Dermis microvascular lymphatic vessel endothelial cell (primary cell): ENCODE measurements at regions not wholly inside any gene's neighbourhood (a gene's known extent, or its start where the extent isn't known, plus 50 kb on each side); places are given as distances from the start of the nearest gene placed in this dataset.
A peak's percentile ranks its signal among the peaks of the same experiment; 100 is the strongest.
"Not testable (repeated sequence)": the region's sequence is repeated elsewhere in the genome, so short reads cannot be mapped to it uniquely, and the experiment has no call there.

Experiments
- DNase-seq, 2 donors: peaks; one replicate each; pipeline versions ENCODE4 v3.0.0 to v3.0.0-alpha.2; 2010; ENCODE audit warnings: low read depth in 2 of 2

GRCh38 chr1:120550335-120550734 is 135.5 kb downstream of the NBPF8 start:
- DNase-seq, result not testable (repeated sequence)

- not testable (repeated sequence) for DNase-seq
Observed at GRCh38 chr1:120552190-120552589, 137.4 kb downstream of the NBPF8 start.

DNA sequence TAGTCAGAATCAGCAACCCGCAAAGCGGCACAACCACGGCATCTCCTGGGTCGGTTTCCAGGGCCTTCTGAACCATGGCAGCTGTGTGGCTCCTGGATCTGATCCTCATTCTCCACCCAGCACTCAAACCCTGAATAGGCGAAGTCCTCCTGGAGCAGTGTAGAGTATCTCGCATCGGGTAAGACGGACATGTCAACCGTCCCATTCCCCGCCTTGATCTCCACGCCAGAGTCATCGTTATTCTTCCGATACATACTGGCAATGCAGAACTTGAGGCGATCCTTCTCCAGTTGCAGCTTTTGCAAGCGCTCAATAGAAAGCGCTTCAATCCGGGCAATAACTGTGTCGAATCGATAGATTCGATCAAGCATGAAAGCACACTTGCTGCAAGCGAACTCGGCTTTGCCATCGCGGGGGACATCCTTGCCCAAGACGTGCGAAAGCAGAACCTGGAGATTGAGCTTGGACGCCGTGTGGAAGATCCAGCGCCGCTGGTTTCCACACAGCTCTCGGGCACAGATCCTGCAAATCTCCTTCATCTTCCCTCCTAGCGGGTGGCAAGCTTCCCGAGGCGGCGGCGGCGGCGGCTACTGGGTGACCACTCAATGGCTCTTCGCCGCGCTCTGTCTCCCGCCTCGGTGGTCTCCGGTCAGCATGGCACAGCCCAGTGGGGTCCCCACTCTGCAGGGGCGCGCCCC is 142.9 kb downstream of the NBPF8 start:
- peak in 1 of 2 donors; percentile 4 for DNase-seq

DNA sequence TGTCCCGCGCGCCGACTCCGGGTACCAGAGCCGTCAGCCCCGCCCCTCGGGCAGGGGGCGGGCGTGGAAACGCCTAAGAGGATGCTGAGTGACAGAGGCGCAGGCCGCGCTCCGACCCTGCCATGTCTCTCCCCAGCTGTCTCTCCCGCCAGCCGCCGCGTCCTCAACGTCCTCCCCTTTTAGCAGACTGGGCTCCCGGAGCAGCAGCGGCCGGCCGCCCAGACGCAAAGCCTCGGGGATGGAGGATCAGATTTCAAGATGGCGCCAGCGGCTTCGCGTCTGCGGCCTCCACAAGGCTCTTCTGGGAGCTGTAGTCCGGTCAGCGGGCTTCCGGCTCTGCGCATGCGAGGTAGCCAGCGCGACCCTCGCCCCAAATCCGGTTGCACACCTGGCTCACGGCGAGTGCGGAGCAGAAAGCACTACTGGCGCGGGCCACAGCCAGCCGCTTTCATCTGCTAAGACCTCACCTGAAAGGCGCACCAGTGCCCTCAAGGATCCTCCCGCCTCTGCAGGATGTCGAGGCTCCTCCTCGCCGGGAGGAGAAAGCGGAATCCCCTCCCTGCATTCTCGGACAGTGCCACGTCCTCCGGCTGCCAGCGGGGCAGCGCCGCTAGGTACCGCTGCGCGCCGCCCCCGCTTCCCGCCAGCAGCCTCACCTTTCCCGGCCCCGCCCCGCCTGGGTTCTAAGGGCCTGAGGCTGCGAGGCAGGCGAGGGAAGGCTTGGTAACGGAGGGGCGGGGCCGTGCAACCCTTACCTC is 143.6 kb downstream of the NBPF8 start:
- DNase-seq, result peak; percentile 14 to 61

DNA sequence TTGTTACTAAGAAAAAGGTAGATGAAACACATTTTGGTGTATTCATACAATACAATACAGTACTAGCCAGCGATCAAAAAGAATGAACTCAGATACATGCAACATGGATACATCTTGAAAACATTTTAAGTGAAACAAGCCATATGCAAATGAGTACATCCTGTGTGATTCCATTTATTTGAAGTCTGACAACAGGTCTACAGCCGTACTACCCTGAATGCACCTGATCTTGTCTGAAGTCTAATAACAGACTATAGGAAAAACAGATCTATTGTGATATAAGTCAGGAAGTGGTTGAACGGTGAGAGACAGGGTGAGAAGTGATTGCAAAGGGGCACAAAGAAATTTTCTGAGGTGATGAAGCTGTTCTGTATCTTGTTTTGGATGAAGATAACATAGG is 146.9 kb downstream of the NBPF8 start:
- DNase-seq, result not testable (repeated sequence)

DNA sequence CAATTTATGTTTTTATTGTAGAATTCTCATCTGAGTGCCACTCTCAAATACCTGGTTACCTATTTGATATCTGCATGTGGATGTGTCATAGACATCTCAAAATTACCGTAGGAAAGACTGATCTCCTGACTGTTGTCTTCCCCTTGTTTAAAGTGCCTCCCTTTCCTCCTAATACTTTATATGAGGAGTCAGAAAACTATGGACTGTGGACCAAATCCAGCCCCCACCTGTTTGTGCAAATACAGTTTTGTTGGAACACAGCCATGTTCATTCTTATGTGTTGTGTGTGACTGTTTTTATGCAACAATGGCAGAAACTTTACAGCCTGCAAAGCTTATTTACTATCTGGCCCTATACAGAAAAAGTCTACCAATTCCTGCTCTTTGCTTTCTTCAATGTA is 150.6 kb downstream of the NBPF8 start:
- DNase-seq, result not testable (repeated sequence)

DNA sequence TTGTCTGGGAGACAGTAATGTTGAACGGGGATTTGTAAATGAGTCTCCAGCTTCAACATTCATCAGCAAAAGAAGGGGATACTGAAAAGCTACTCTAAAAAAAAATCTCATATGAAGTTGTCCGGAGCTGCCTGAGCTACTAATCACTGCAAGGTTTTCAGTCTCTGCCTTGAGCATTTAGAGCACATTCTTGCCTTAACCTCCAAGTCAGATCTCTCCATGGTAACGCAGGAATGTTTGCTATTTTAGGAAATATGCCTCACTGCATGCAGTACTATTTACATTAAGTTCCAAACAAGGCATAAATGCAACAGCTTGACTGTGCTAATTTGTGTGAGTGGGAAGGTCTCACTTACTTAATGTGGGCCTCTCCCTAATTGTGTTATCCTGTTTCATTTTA is 152.8 kb downstream of the NBPF8 start:
- not testable (repeated sequence) for DNase-seq

DNA sequence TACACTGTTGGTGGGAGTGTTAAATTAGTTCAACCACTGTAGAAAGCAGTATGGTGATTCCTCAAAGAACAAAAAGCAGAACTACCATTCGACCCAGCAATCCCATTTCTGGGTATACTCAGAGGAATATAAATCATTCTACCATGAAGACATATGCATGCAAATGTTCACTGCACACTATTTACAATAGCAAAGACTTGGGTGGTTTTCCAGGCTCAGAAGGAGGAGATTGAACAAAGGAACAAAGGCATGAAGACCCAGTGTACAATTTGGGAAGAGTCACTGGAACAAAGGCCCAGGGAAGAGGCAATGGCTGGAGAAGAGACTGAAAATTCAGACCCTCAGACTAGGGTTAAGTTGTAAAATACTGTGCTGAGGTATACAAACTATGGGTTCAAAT is 148.5 kb upstream of the NBPF26 start:
- not testable (repeated sequence) for DNase-seq

DNA sequence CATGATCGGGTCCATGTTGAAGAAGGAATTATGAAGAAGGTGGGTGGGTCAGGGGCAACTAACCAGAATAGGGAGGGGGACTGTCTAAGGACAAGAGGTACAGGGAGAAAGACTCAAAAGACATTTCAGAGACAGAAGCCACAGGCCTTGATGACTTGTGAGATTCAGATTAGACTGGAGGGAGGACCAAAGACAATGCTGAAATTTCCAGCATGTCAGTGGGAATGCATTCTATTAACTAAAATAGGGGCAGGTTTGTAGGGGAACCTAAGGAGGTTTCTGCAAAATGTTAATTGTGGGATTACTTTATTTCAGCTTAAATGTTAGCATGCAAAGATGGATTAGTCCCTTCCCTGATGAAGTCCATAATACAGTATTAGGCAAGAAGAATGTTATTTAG is 141.6 kb upstream of the NBPF26 start:
- not testable (repeated sequence) for DNase-seq

DNA sequence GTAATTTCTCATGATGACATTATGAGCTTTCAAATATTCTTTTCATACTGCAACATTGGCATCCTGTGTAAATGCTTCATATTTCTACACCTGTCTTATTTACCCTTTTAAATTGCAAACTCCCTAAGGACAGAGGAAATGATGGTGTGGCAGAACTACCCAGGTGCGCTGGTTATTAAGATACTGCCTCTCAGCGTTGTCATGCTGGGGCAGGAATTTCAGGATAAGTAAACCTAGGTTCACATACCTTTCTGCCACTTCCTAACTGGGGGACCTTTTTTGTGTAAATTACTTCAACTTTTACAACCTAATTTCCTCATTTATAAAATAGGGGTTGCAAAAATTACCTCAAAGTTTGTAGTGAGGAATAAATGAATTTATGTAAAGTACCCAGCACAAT is 137.7 kb upstream of the NBPF26 start:
- not testable (repeated sequence) for DNase-seq

- not testable (repeated sequence) for DNase-seq
Observed at GRCh38 chr1:120588811-120589210, 134.9 kb upstream of the NBPF26 start.

DNA sequence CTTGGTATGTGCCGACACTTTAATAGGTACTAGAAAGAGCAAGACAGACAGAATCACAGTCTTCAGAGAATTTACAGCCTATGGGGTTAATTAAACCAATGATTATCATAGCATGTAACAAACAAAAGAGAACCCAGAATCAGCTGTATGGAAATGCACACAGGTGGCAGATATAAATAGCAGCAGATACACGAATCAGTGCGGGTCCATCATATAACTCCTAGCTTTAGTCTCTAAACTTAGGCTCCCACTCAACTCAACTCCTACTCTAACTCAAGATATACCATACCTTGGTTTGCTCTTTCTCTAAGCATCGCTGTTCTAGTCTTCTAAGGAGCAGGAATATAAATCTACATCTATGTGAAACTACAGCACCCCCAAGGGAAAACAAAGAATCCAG is 132.0 kb upstream of the NBPF26 start:
- DNase-seq, result not testable (repeated sequence)

DNA sequence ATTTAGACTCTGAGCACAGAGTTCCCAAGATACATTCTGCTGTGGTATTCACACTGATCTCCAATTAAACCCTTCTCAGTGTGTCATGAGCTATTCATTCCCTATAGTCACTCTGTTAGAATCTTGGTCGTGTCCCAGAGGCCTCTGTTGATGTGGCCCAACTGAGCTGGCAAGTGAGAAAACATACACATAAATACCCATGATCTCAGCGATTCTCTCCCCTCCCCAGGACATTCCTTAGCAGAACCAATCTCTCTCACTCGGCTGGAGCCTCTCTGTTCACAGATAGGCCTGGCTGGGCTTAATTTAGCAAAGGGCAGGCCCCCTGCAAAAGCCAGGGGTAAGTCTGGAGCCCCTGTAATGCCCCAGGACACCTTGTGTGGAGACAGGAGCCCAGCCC is 130.8 kb upstream of the NBPF26 start:
- DNase-seq, result not testable (repeated sequence)

DNA sequence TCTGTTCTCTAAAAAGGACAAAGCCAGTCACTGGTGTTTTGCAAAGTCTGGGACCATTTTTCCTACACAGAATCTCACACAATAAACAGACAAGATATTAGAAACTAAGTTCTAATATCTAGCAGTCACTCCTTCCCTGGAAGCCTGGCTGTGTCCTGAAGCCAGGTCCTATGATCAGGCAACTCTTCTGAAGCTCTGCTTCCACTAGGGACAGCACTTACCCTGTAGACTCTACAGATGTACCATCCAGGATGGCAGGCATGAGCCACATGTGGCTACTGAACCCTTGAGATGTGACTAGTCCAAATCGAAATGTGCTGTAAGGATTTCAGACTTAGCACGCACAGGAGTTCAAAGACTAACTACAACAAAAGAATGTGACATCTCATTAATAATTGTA is 130.1 kb upstream of the NBPF26 start:
- DNase-seq, result not testable (repeated sequence)

- DNase-seq, result not testable (repeated sequence)
Observed at GRCh38 chr1:120598331-120598951, 125.3 kb upstream of the NBPF26 start.

DNA sequence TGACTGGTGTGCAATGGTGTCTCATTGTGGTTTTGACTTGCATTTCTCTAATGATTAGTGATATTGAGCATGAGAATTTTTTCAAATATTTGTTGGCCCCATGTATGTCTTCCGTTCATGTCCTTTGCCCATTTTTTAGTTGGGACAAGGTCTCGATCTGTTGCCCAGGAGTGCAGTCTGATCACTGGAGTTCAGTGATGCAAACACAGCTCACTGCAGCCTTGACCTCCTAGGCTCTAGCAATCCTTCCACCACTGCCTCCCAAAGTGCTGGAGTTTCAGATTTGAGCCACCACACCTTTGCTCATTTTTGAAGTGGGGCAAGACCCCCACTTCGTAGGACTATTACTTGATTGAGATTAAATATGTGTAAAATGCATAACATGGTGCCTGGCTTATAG is 124.2 kb upstream of the NBPF26 start:
- DNase-seq, result not testable (repeated sequence)

DNA sequence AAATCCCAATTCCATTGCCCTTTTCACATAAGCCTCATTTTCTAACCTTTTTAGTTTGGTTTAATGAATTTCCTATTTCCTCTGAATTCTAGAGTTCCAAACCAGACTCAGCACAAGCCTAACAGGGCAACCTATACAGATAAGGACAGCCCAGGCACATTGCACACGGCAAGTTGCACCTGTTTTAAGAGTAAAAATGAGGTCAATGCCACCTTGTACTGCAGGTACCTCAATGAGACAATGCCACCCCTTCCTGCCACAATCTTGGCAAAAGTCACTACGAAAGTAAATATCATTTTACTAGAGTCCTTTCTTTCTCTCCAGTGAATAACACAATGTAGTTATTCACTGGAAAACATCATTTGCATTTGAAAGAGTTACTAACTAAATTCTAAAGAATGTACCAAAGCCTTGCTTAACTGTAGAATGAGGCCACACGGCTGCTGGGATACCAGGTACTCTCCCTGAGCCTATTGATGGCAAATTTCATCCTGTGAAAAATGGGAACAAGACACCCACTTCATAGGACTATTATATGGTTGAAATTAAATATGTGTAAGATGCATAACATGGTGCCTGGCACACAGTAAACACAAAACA is 123.2 kb upstream of the NBPF26 start:
- not testable (repeated sequence) for DNase-seq

- DNase-seq, result not testable (repeated sequence)
Observed at GRCh38 chr1:120607882-120608281, 115.9 kb upstream of the NBPF26 start.

DNA sequence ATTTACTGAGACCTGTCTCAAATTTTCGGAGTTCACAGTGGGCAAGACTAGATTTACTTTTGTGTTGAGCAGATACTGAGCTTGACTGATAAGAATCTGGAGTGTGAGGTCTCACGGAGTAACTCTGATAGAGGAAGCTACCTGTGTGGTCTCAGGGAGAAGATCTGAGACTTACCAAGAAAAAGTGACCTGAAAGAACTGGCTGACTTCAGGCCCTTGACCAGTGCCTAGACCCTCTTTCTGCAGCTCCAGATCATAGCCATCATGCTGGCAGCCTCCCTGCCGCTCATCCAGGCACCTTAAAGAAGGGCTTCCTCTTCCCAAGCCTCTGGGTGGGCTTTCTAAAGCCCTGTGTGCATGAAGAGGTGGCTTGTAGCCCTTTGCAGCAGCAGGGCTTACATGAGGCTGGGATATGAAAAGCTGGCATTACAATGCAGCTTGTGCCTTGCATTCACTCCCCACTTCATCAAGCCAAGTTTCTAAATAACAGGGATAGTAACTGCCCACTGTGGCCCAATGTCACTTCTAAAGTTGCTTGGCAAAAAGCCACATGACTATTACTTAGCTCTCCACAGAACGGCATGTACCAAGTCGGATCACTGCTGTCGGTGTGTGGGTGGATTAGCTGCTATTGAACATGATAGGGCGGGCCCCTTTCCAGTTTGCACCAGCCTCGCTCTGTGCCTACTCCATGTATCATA is 115.3 kb upstream of the NBPF26 start:
- DNase-seq, result not testable (repeated sequence)

- not testable (repeated sequence) for DNase-seq
Observed at GRCh38 chr1:120609015-120609573, 114.7 kb upstream of the NBPF26 start.

DNA sequence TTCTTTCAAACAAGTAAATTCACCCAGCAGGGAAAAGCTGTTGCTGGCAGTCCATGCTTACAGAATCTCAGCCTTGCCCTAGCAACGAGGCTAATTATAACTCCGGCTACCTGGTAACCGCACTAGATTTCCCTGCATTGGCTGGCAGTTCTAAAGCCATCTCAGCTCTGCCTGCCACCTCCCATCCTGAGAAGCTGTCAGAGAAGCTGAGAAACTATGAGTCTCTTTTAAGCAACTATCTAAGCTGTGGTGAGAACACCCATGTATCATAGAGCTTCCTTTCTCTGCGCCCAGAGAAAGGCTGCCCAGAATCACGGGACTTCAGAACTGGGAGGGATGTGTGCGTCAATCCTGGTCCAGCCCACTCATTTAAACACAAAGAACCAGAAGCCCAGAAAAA is 113.9 kb upstream of the NBPF26 start:
- DNase-seq, result not testable (repeated sequence)
